MCF 10A (cell line): ENCODE measurements at regions not wholly inside any gene's neighbourhood (a gene's known extent, or its start where the extent isn't known, plus 50 kb on each side); places are given as distances from the start of the nearest gene placed in this dataset.

Experiments used
- BruUV-seq: library from RNA; stranded (reverse); fragments of 400-500 nt; replicated peaks from 2 replicates; lab custom pipeline; 2021; lab: Mats Ljungman, UMichigan
- CTCF ChIA-PET: fragments of 300-600 bp; sonication (Branson Sonifier 250); formaldehyde crosslinking; extraction: SDS; loops from one replicate; lab custom pipeline; 2021; ENCODE audit warnings: antibody characterized with exemption, inconsistent platforms; lab: Yijun Ruan, JAX
- POLR2A ChIA-PET: fragments of 300-600, 350-650 bp; sonication (Branson Sonifier 250); formaldehyde crosslinking; extraction: SDS; loops from one replicate; lab custom pipeline; 2020; ENCODE audit warnings: antibody characterized with exemption, inconsistent platforms; lab: Yijun Ruan, JAX
- DNase-seq: peaks from one replicate; pipeline ENCODE4 v3.0.0-alpha.2; 2018; ENCODE audit not compliant: unreplicated experiment
- H3K27ac Mint-ChIP-seq: one replicate; pipeline ENCODE4 v1.8.0; 2022; ENCODE audit warnings: mild to moderate bottlenecking, low read depth, mixed read lengths; ENCODE audit not compliant: unreplicated experiment
- H3K27me3 Mint-ChIP-seq: one replicate; pipeline ENCODE4 v1.8.0; 2022; ENCODE audit warnings: mixed read lengths; ENCODE audit not compliant: insufficient read depth, unreplicated experiment
- H3K36me3 Mint-ChIP-seq: one replicate; pipeline ENCODE4 v1.8.0; 2022; ENCODE audit warnings: mild to moderate bottlenecking, moderate library complexity, mixed read lengths; ENCODE audit not compliant: insufficient read depth, unreplicated experiment
- H3K4me1 Mint-ChIP-seq: one replicate; pipeline ENCODE4 v1.8.0; 2022; ENCODE audit warnings: mixed read lengths; ENCODE audit not compliant: insufficient read depth, unreplicated experiment
- H3K4me3 Mint-ChIP-seq: one replicate; pipeline ENCODE4 v1.8.0; 2022; ENCODE audit warnings: mild to moderate bottlenecking, moderate library complexity, mixed read lengths; ENCODE audit not compliant: unreplicated experiment
- H3K9me3 Mint-ChIP-seq: one replicate; pipeline ENCODE4 v1.8.0; 2022; ENCODE audit warnings: mixed read lengths; ENCODE audit not compliant: unreplicated experiment
- CTCF ChIP-seq: fragments of 200-600 bp; IDR thresholded peaks from one replicate; pipeline ENCODE4 v1.8.0; 2022; ENCODE audit warnings: antibody characterized with exemption, mild to moderate bottlenecking; ENCODE audit not compliant: unreplicated experiment
- intact Hi-C: fragments of 100-400 bp; cut with micrococcal nuclease; formaldehyde crosslinking; loops from 2 replicates; pipeline ENCODE4 v1.14.1; 2022

- H3K27me3 Mint-ChIP-seq: no peaks in the 10 kb centered on the region
- BruUV-seq: no TSS peak
- no peaks in the 10 kb centered on the region for H3K4me1 Mint-ChIP-seq
- ChIA-PET POLR2A (no interaction called here), CTCF (no interaction called here)
- H3K27ac Mint-ChIP-seq: peak overlapping the region; percentile 16
- TF ChIP-seq CTCF: no peak
- no peak overlapping the region for H3K4me3 Mint-ChIP-seq
- no peaks in the 10 kb centered on the region for H3K36me3 Mint-ChIP-seq
- H3K9me3 Mint-ChIP-seq: no peaks in the 10 kb centered on the region
- DNase-seq: no peak
- intact Hi-C loops: no loop called here
Observed at GRCh38 chr6:66578362-66578761, 871.3 kb upstream of the EYS start.

- H3K27ac Mint-ChIP-seq: no peak overlapping the region
- no TSS peak for BruUV-seq
- no peak for TF ChIP-seq CTCF
- no peaks in the 10 kb centered on the region for H3K27me3 Mint-ChIP-seq
- DNase-seq: no peak
- no peaks in the 10 kb centered on the region for H3K4me1 Mint-ChIP-seq
- POLR2A ChIA-PET: no interaction called here
- CTCF ChIA-PET: interaction anchor here (0.6 kb wide), 1 partner anchor 1243 kb away, joined by 3 read pairs; no protein-coding TSS in a partner anchor
- H3K4me3 Mint-ChIP-seq: no peak overlapping the region
- peaks cover 7% of the 10 kb centered on the region for H3K9me3 Mint-ChIP-seq
- intact Hi-C loops: no loop called here
- H3K36me3 Mint-ChIP-seq: no peaks in the 10 kb centered on the region
Observed at GRCh38 chr6:66568271-66568670, 861.2 kb upstream of the EYS start.

- Mint-ChIP-seq H3K4me3 (no peak overlapping the region), H3K27me3 (no peaks in the 10 kb centered on the region), H3K27ac (no peak overlapping the region), H3K4me1 (no peaks in the 10 kb centered on the region), H3K9me3 (peaks cover 19% of the 10 kb centered on the region), H3K36me3 (no peaks in the 10 kb centered on the region)
- CTCF ChIA-PET: interaction anchor here (0.6 kb wide), 1 partner anchor 610 kb away, joined by 3 read pairs; no protein-coding TSS in a partner anchor
- TF ChIP-seq CTCF: no peak
- DNase-seq: no peak
- no TSS peak for BruUV-seq
- intact Hi-C loops: no loop called here
- POLR2A ChIA-PET: no interaction called here
Observed at GRCh38 chr6:66561479-66561878, 854.5 kb upstream of the EYS start.

- intact Hi-C loops: no loop called here
- no peak overlapping the region for H3K4me3 Mint-ChIP-seq
- peaks cover 51% of the 10 kb centered on the region for H3K9me3 Mint-ChIP-seq
- no peaks in the 10 kb centered on the region for H3K36me3 Mint-ChIP-seq
- POLR2A ChIA-PET: no interaction called here
- CTCF ChIA-PET: interaction anchor here (0.6 to 0.8 kb wide), 3 partner anchors 57 to 788 kb away, joined by 3 to 4 read pairs (median 3); no protein-coding TSS in a partner anchor
- DNase-seq: no peak
- TF ChIP-seq CTCF: no peak
- no TSS peak for BruUV-seq
- no peaks in the 10 kb centered on the region for H3K4me1 Mint-ChIP-seq
- H3K27me3 Mint-ChIP-seq: no peaks in the 10 kb centered on the region
- H3K27ac Mint-ChIP-seq: no peak overlapping the region
Observed at GRCh38 chr6:66558189-66558588, 851.2 kb upstream of the EYS start.
